Sigmoid colon (tissue), 4 donors: ENCODE measurements at regions not wholly inside any gene's neighbourhood (a gene's known extent, or its start where the extent isn't known, plus 50 kb on each side); places are given as distances from the start of the nearest gene placed in this dataset.

ENCODE experiments used
- CTCF ChIP-seq, 4 experiments: fragments of 450-650 bp in 3 of 4; fragments of 200-600 bp in 1 of 4; IDR thresholded peaks; one replicate each; pipeline ENCODE4 v1.5.1; 2016 to 2019; ENCODE audit warnings: antibody characterized with exemption in 4 of 4, mild to moderate bottlenecking in 3 of 4, moderate library complexity in 2 of 4
- EP300 ChIP-seq, 4 donors: sonication (generic); formaldehyde crosslinking; IDR thresholded peaks; one replicate each; pipeline ENCODE4 v1.6.1; 2017; ENCODE audit warnings: antibody characterized with exemption in 4 of 4
- POLR2A ChIP-seq, 2 donors: fragments of 450-650 bp; IDR thresholded peaks; one replicate each; pipeline ENCODE4 v1.6.1; 2016; ENCODE audit warnings: antibody characterized with exemption in 2 of 2, mild to moderate bottlenecking in 2 of 2, moderate library complexity in 2 of 2
- POLR2AphosphoS5 ChIP-seq, 4 donors: sonication (generic); formaldehyde crosslinking; IDR thresholded peaks; one replicate each; pipeline ENCODE4 v1.6.1; 2017; ENCODE audit warnings: antibody characterized with exemption in 4 of 4

DNA sequence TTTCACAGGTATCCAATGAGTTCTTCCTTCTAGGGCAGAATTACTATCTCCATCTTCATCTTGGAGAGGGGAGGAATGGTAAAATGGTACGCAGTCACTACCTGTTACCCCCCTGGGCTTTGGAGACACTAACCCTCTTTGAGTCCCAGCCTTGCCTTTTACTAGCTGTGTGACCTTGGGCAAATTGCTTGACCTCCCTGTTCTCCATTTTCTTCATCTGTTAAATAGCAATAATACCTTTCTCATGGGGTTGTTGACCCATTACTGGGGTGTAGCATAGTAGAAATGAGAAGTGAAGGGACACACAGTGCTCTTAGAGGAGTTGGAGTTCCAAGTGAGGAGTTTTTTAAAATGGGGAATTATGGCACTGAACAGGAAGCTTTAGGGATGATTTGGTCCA is 324.7 kb downstream of the FOXL1 start:
- TF ChIP-seq POLR2A (IDR thresholded peaks at IDR 0.05): no peak
- no peak for TF ChIP-seq POLR2AphosphoS5 (IDR thresholded peaks at IDR 0.05)
- TF ChIP-seq CTCF (IDR thresholded peaks at IDR 0.05): no peak
- no peak for TF ChIP-seq EP300 (IDR thresholded peaks at IDR 0.05)
